Skeletal muscle satellite cell (primary cell): ENCODE measurements at regions not wholly inside any gene's neighbourhood (a gene's known extent, or its start where the extent isn't known, plus 50 kb on each side); places are given as distances from the start of the nearest gene placed in this dataset.

Experiments used
- H3K27me3 ChIP-seq: 2 replicates; pipeline ENCODE4 v1.7.0; 2013; ENCODE audit warnings: low read length; ENCODE audit not compliant: control insufficient read depth, insufficient read depth
- H3K36me3 ChIP-seq: 2 replicates; pipeline ENCODE4 v1.7.0; 2013; ENCODE audit warnings: mild to moderate bottlenecking, control low read depth, low read length; ENCODE audit not compliant: insufficient read depth
- H3K4me1 ChIP-seq: 2 replicates; pipeline ENCODE4 v1.7.0; 2013; ENCODE audit warnings: low read length; ENCODE audit not compliant: control insufficient read depth, insufficient read depth
- H3K4me2 ChIP-seq: 2 replicates; pipeline ENCODE4 v1.7.0; 2013; ENCODE audit warnings: mild to moderate bottlenecking, low read length
- H3K4me3 ChIP-seq: 2 replicates; pipeline ENCODE4 v1.7.0; 2013; ENCODE audit warnings: low read length
- H3K9ac ChIP-seq: 2 replicates; pipeline ENCODE4 v1.7.0; 2013; ENCODE audit warnings: mild to moderate bottlenecking, low read depth, low read length, moderate library complexity
- H3K9me3 ChIP-seq: replicated peaks from 2 replicates; pipeline ENCODE4 v1.7.0; 2013; ENCODE audit warnings: mild to moderate bottlenecking, control low read depth, low read length

- no peak overlapping the region for H3K4me2 ChIP-seq
- H3K4me1 ChIP-seq, result no peaks in the 10 kb centered on the region
- no peaks in the 10 kb centered on the region for H3K36me3 ChIP-seq
- H3K27me3 ChIP-seq, result no peaks in the 10 kb centered on the region
- no peak overlapping the region for H3K4me3 ChIP-seq
- no peak overlapping the region for H3K9ac ChIP-seq
- no peaks in the 10 kb centered on the region for H3K9me3 ChIP-seq
Measured at GRCh38 chr12:58301038-58301729, 359.8 kb downstream of the ATP23 start.

GRCh38 chr12:58301730-58302122, 360.4 kb downstream of the ATP23 start:
- Histone ChIP-seq H3K9ac (no peak overlapping the region), H3K27me3 (no peaks in the 10 kb centered on the region), H3K4me3 (no peak overlapping the region), H3K9me3 (no peaks in the 10 kb centered on the region), H3K4me1 (peaks cover 4% of the 10 kb centered on the region), H3K4me2 (no peak overlapping the region), H3K36me3 (no peaks in the 10 kb centered on the region)

GRCh38 chr12:58302487-58303011, 361.2 kb downstream of the ATP23 start:
- Histone ChIP-seq H3K4me2 (no peak overlapping the region), H3K4me3 (no peak overlapping the region), H3K36me3 (no peaks in the 10 kb centered on the region), H3K4me1 (peaks cover 4% of the 10 kb centered on the region), H3K9me3 (no peaks in the 10 kb centered on the region), H3K27me3 (no peaks in the 10 kb centered on the region), H3K9ac (no peak overlapping the region)

- H3K27me3 ChIP-seq, result no peaks in the 10 kb centered on the region
- no peak overlapping the region for H3K4me3 ChIP-seq
- H3K36me3 ChIP-seq, result no peaks in the 10 kb centered on the region
- H3K9ac ChIP-seq, result no peak overlapping the region
- H3K9me3 ChIP-seq, result peaks cover 3% of the 10 kb centered on the region
- H3K4me2 ChIP-seq, result no peak overlapping the region
- H3K4me1 ChIP-seq, result peaks cover 23% of the 10 kb centered on the region
Measured at GRCh38 chr12:58306266-58307000, 365.1 kb downstream of the ATP23 start.

- Histone ChIP-seq H3K4me2 (no peak overlapping the region), H3K9me3 (peaks cover 3% of the 10 kb centered on the region), H3K9ac (peak overlapping the region; percentile 31), H3K4me3 (no peak overlapping the region), H3K27me3 (no peaks in the 10 kb centered on the region), H3K36me3 (no peaks in the 10 kb centered on the region), H3K4me1 (peaks cover 49% of the 10 kb centered on the region)
Measured at GRCh38 chr12:58309806-58310205, 368.4 kb downstream of the ATP23 start.

GRCh38 chr12:58310368-58310767, 369.0 kb downstream of the ATP23 start:
- H3K36me3 ChIP-seq, result no peaks in the 10 kb centered on the region
- peaks cover 3% of the 10 kb centered on the region for H3K9me3 ChIP-seq
- H3K4me2 ChIP-seq, result peak overlapping the region; percentile 29
- peak overlapping the region; percentile 31 for H3K9ac ChIP-seq
- no peak overlapping the region for H3K4me3 ChIP-seq
- H3K4me1 ChIP-seq, result peaks cover 54% of the 10 kb centered on the region
- no peaks in the 10 kb centered on the region for H3K27me3 ChIP-seq

GRCh38 chr12:58310809-58311622, 369.6 kb downstream of the ATP23 start:
- peak overlapping the region; percentile 3 for H3K4me2 ChIP-seq
- no peaks in the 10 kb centered on the region for H3K27me3 ChIP-seq
- peaks cover 3% of the 10 kb centered on the region for H3K9me3 ChIP-seq
- no peaks in the 10 kb centered on the region for H3K36me3 ChIP-seq
- peaks cover 54% of the 10 kb centered on the region for H3K4me1 ChIP-seq
- H3K4me3 ChIP-seq, result no peak overlapping the region
- H3K9ac ChIP-seq, result peak overlapping the region; percentile 49

- no peak overlapping the region for H3K4me3 ChIP-seq
- peak overlapping the region; percentile 27 for H3K9ac ChIP-seq
- H3K4me1 ChIP-seq, result peaks cover 50% of the 10 kb centered on the region
Measured at GRCh38 chr12:58313091-58313855, 371.9 kb downstream of the ATP23 start.

GRCh38 chr12:58314610-58315009, 373.2 kb downstream of the ATP23 start:
- H3K4me1 ChIP-seq, result peaks cover 44% of the 10 kb centered on the region
- H3K9ac ChIP-seq, result no peak overlapping the region
- no peak overlapping the region for H3K4me2 ChIP-seq
- H3K4me3 ChIP-seq, result no peak overlapping the region
- no peaks in the 10 kb centered on the region for H3K36me3 ChIP-seq
- no peaks in the 10 kb centered on the region for H3K27me3 ChIP-seq
- H3K9me3 ChIP-seq, result no peaks in the 10 kb centered on the region

More at GRCh38 chr12:58313091-58313855, 371.9 kb downstream of the ATP23 start:
- Histone ChIP-seq H3K27me3 (no peaks in the 10 kb centered on the region), H3K36me3 (no peaks in the 10 kb centered on the region), H3K4me2 (no peak overlapping the region), H3K9me3 (no peaks in the 10 kb centered on the region)

- Histone ChIP-seq H3K9me3 (no peaks in the 10 kb centered on the region), H3K4me2 (no peak overlapping the region), H3K27me3 (no peaks in the 10 kb centered on the region), H3K4me1 (peaks cover 26% of the 10 kb centered on the region), H3K36me3 (no peaks in the 10 kb centered on the region), H3K4me3 (no peak overlapping the region), H3K9ac (no peak overlapping the region)
Measured at GRCh38 chr12:58316926-58317325, 375.6 kb downstream of the ATP23 start.

- Histone ChIP-seq H3K4me1 (no peaks in the 10 kb centered on the region), H3K36me3 (no peaks in the 10 kb centered on the region)
Measured at GRCh38 chr12:58321414-58321813, 380.0 kb downstream of the ATP23 start.

More at GRCh38 chr12:58321414-58321813, 380.0 kb downstream of the ATP23 start:
- no peaks in the 10 kb centered on the region for H3K9me3 ChIP-seq
- no peak overlapping the region for H3K4me2 ChIP-seq
- no peak overlapping the region for H3K4me3 ChIP-seq
- no peaks in the 10 kb centered on the region for H3K27me3 ChIP-seq
- H3K9ac ChIP-seq, result no peak overlapping the region
